SU-DHL-6 (cell line): ENCODE measurements at regions not wholly inside any gene's neighbourhood (a gene's known extent, or its start where the extent isn't known, plus 50 kb on each side); places are given as distances from the start of the nearest gene placed in this dataset.

Experiments used
- CTCF ChIP-seq: fragments of 200-600 bp; sonication (generic); IDR thresholded peaks from one replicate; pipeline ENCODE4 v1.5.1; 2017; ENCODE audit warnings: antibody characterized with exemption, mild to moderate bottlenecking, low read length, moderate library complexity; ENCODE audit not compliant: insufficient read depth, poor library complexity, severe bottlenecking
- EZH2phosphoT487 ChIP-seq: fragments of 200-600 bp; sonication (generic), shearing (Covaris generic); conservative IDR thresholded peaks from 2 replicates; pipeline ENCODE4 v1.6.1; 2018; ENCODE audit warnings: mild to moderate bottlenecking, antibody characterized with exemption, low read length, moderate library complexity, mixed read lengths

- TF ChIP-seq CTCF (no peak), EZH2phosphoT487 (no peak)
Observed at GRCh38 chr5:104178066-104178465, 615.5 kb upstream of the NUDT12 start.
